K562 (cell line): ENCODE measurements at regions not wholly inside any gene's neighbourhood (a gene's known extent, or its start where the extent isn't known, plus 50 kb on each side); places are given as distances from the start of the nearest gene placed in this dataset.

Source experiments
- ATAC-seq: fragments of 200-7000 bp; cut with Tn5 transposase; 3 replicates; pipeline ENCODE4 v1.9.1; 2020; ENCODE audit warnings: moderate library complexity
- BruUV-seq: library from RNA; stranded (reverse); fragments of 400-500 nt; replicated peaks from 2 replicates; lab custom pipeline; 2021; lab: Mats Ljungman, UMichigan
- CTCF ChIA-PET: fragments of 300-600 bp; formaldehyde crosslinking; extraction: SDS; loops from one replicate; lab custom pipeline; 2021; ENCODE audit warnings: low intra/inter-chr PET ratio; lab: Yijun Ruan, JAX
- POLR2A ChIA-PET: fragments of 300-600, 350-650 bp; sonication (Branson Sonifier 250); formaldehyde crosslinking; extraction: SDS; loops from one replicate; lab custom pipeline; 2021; ENCODE audit warnings: antibody characterized with exemption, inconsistent platforms; lab: Yijun Ruan, JAX
- DNase-seq, 4 experiments: peaks; one replicate each; pipeline versions ENCODE4 v3.0.0 to v3.0.0-alpha.2; 2011 to 2018; ENCODE audit warnings: low spot score in 3 of 4, mixed read lengths in 3 of 4; ENCODE audit errors: extremely low read depth in 1 of 4
- FAIRE-seq: peaks from 2 replicates; lab custom pipeline; 2011; peaks lifted over from hg19 to GRCh38; lab: Jason Lieb, UNC
- H2AFZ ChIP-seq: 2 replicates; pipeline ENCODE4 v1.6.0; 2011; ENCODE audit warnings: low read depth, low read length, control low read depth, inconsistent platforms
- H3K27ac ChIP-seq: fragments of 200-600 bp; 3 replicates; pipeline ENCODE4 v1.8.0; 2011; ENCODE audit warnings: low read depth, mild to moderate bottlenecking, control low read depth, inconsistent platforms, low read length, moderate library complexity, mixed read lengths; ENCODE audit errors: extremely low read depth
- H3K27me3 ChIP-seq, 2 experiments: fragments of 300-600 bp in 1 of 2; 2 replicates in 1 of 2; 3 replicates in 1 of 2; pipeline versions ENCODE4 v1.6.0 to v1.8.0; 2011; ENCODE audit warnings: inconsistent platforms in 2 of 2, low read length in 2 of 2, mild to moderate bottlenecking in 1 of 2, mixed read lengths in 1 of 2, moderate library complexity in 1 of 2; ENCODE audit not compliant: control insufficient read depth in 2 of 2, insufficient read depth in 2 of 2
- H3K36me3 ChIP-seq: fragments of 300-600 bp; 3 replicates; pipeline ENCODE4 v1.8.0; 2011; ENCODE audit warnings: mild to moderate bottlenecking, low read length, inconsistent platforms; ENCODE audit not compliant: control insufficient read depth, insufficient read depth
- H3K4me1 ChIP-seq, 2 experiments: fragments of 200-600 bp in 1 of 2; replicated peaks in 1 of 2; 2 replicates in 1 of 2; 3 replicates in 1 of 2; pipeline versions ENCODE4 v1.5.1 to v1.8.0; 2011; ENCODE audit warnings: inconsistent platforms in 2 of 2, low read length in 2 of 2, mild to moderate bottlenecking in 1 of 2, mixed read lengths in 1 of 2, moderate library complexity in 1 of 2; ENCODE audit not compliant: control insufficient read depth in 2 of 2, insufficient read depth in 2 of 2
- H3K4me2 ChIP-seq: 2 replicates; pipeline ENCODE4 v1.6.1; 2011; ENCODE audit warnings: low read length, control low read depth, inconsistent platforms, mixed read lengths; ENCODE audit not compliant: insufficient read depth
- H3K4me3 ChIP-seq: fragments of 200-600 bp; sonication (generic), shearing (Covaris generic); 2 replicates; pipeline ENCODE4 v1.5.1; 2016; ENCODE audit warnings: control low read depth, inconsistent platforms
- H3K79me2 ChIP-seq: fragments of 200-600 bp; 3 replicates; pipeline ENCODE4 v1.8.0; 2011; ENCODE audit warnings: low read length, inconsistent platforms; ENCODE audit not compliant: control insufficient read depth, insufficient read depth
- H3K9ac ChIP-seq, 2 experiments: 2 replicates each; pipeline versions ENCODE4 v1.6.0 to v1.6.1; 2011; ENCODE audit warnings: low read depth in 2 of 2, low read length in 2 of 2, control low read depth in 1 of 2, inconsistent platforms in 1 of 2, mild to moderate bottlenecking in 1 of 2, mixed read lengths in 1 of 2; ENCODE audit not compliant: insufficient read depth in 1 of 2
- H3K9me1 ChIP-seq: one replicate; pipeline ENCODE4 v1.6.0; 2011; ENCODE audit warnings: inconsistent platforms, mild to moderate bottlenecking, low read length, moderate library complexity; ENCODE audit not compliant: control insufficient read depth, insufficient read depth
- H3K9me3 ChIP-seq: replicated peaks from 2 replicates; pipeline ENCODE4 v1.5.1; 2011; ENCODE audit warnings: low read depth, low read length, inconsistent platforms; ENCODE audit not compliant: control insufficient read depth, insufficient read depth
- H4K20me1 ChIP-seq: replicated peaks from 2 replicates; pipeline ENCODE4 v1.6.1; 2011; ENCODE audit warnings: low read length, inconsistent platforms, mixed read lengths; ENCODE audit not compliant: control insufficient read depth, insufficient read depth
- RBM22 ChIP-seq: fragments of 200-400 bp; formaldehyde crosslinking; IDR thresholded peaks from 2 replicates; pipeline ENCODE4 v1.6.1; 2018; ENCODE audit warnings: low read length, low read depth; ENCODE audit not compliant: poor library complexity, severe bottlenecking
- ZBTB8A ChIP-seq: fragments of 450-650 bp; IDR thresholded peaks from 2 replicates; pipeline ENCODE4 v1.6.1; 2018; ENCODE audit warnings: mild to moderate bottlenecking, moderate library complexity; ENCODE audit not compliant: partially characterized antibody
- ZNF518B ChIP-seq: fragments of 250-450 bp; sonication (Bioruptor Pico); IDR thresholded peaks from 2 replicates; pipeline ENCODE4 v1.5.0; 2021; ENCODE audit warnings: mild to moderate bottlenecking, moderate library complexity
- ZNF639 ChIP-seq, 2 experiments: fragments of 200-800 bp in 1 of 2; sonication (Bioruptor generic) in 1 of 2; sonication (generic) in 1 of 2; formaldehyde crosslinking in 1 of 2; IDR thresholded peaks in 1 of 2; conservative IDR thresholded peaks in 1 of 2; 2 replicates each; pipeline versions ENCODE4 v1.5.0 to v1.6.1; 2016 to 2020; ENCODE audit warnings: missing compliant biosample characterization in 1 of 2, missing genetic modification characterization in 1 of 2, missing genetic modification reagents in 1 of 2
- ZZZ3 ChIP-seq: fragments of 450-650 bp; IDR thresholded peaks from 2 replicates; pipeline ENCODE4 v1.6.1; 2016; ENCODE audit warnings: antibody characterized with exemption, mild to moderate bottlenecking, moderate library complexity
- WGBS: fragments of 100-300 bp; shearing (Covaris generic); methylation state at CpG from one replicate; pipeline ENCODE4 v1.1.6; 2016; ENCODE audit warnings: low coverage, mixed read lengths; ENCODE audit not compliant: insufficient coverage; ENCODE audit errors: missing lambda C conversion rate; 5-methylcytosine and 5-hydroxymethylcytosine counted together
- in situ Hi-C: fragments of 300-500 bp; cut with MboI; formaldehyde crosslinking; loops from 4 replicates; pipeline ENCODE4 v1.15.0; 2018; ENCODE audit warnings: inconsistent platforms, mixed read lengths
- intact Hi-C: fragments of 100-400 bp; cut with micrococcal nuclease; formaldehyde crosslinking; loops from 2 replicates; pipeline ENCODE4 v1.14.2; 2022

GRCh38 chr6:100136590-100136989 is 142.6 kb upstream of the MCHR2 start (continued):
- TF ChIP-seq ZNF639 (CRISPR knock-in tag; conservative IDR thresholded peaks at IDR 0.05 in 1 of 2, IDR thresholded peaks at IDR 0.05 in 1 of 2), result no peak
- no peak for TF ChIP-seq ZBTB8A
- no peak for TF ChIP-seq ZZZ3

GRCh38 chr6:100135977-100136376 is 142.0 kb upstream of the MCHR2 start:
- POLR2A ChIA-PET, result interaction anchor here (0.6 kb wide), 1 partner anchor 89 kb away, joined by 4 read pairs; no protein-coding TSS in a partner anchor
- Histone ChIP-seq H3K9me3 (no peaks in the 10 kb centered on the region), H3K27me3 (peaks cover 4 to 15% of the 10 kb centered on the region in 2 experiments; a peak in 3 of 5 replicates), H2AFZ (no peak overlapping the region), H3K9me1 (no peaks in the 10 kb centered on the region), H4K20me1 (no peaks in the 10 kb centered on the region), H3K4me2 (no peak overlapping the region), H3K9ac (0 out of 4 replicates have a peak overlapping the region, but pooled peaks of 1 of the 2 experiments have one; percentile 29), H3K36me3 (no peaks in the 10 kb centered on the region), H3K4me3 (no peak overlapping the region), H3K4me1 (no peaks in the 10 kb centered on the region), H3K79me2 (no peaks in the 10 kb centered on the region), H3K27ac (no peak overlapping the region)
- WGBS, result 38% methylated on average over 19 of the region's 21 CpGs
- in situ Hi-C loops (no loop called here), intact Hi-C loops (no loop called here)
- no TSS peak for BruUV-seq
- DNase-seq (no peak), ATAC-seq (no peak), FAIRE-seq (no peak)
- TF ChIP-seq RBM22 (no peak), ZNF518B (CRISPR knock-in tag) (no peak)
- CTCF ChIA-PET, result no interaction called here
